H1 (cell line): ENCODE measurements at regions not wholly inside any gene's neighbourhood (a gene's known extent, or its start where the extent isn't known, plus 50 kb on each side); places are given as distances from the start of the nearest gene placed in this dataset.

Source experiments
- CREB1 ChIP-seq: IDR thresholded peaks from 2 replicates; pipeline ENCODE4 v1.6.1; 2012; ENCODE audit warnings: inconsistent platforms
- CTCF ChIP-seq, 3 experiments: IDR thresholded peaks; 1 replicate in 2 of 3; 2 replicates in 1 of 3; pipeline versions ENCODE4 v1.5.1 to v1.6.1; 2011; ENCODE audit warnings: low read length in 3 of 3, mild to moderate bottlenecking in 3 of 3, inconsistent platforms in 2 of 3, low read depth in 1 of 3, moderate library complexity in 1 of 3; ENCODE audit not compliant: insufficient read depth in 1 of 3; ENCODE audit errors: control extremely low read depth in 1 of 3
- EZH2 ChIP-seq: fragments of 200-600 bp; sonication (generic); IDR thresholded peaks from 2 replicates; pipeline ENCODE4 v1.7.1; 2012; ENCODE audit warnings: low read depth, mild to moderate bottlenecking, moderate library complexity, low read length, inconsistent platforms; ENCODE audit not compliant: severe bottlenecking
- KDM4A ChIP-seq: IDR thresholded peaks from one replicate; pipeline ENCODE4 v1.7.1; 2012; ENCODE audit warnings: low read depth, mild to moderate bottlenecking, moderate library complexity, low read length, inconsistent platforms; ENCODE audit not compliant: severe bottlenecking
- POLR2A ChIP-seq, 2 experiments: IDR thresholded peaks; 1 replicate in 1 of 2; 2 replicates in 1 of 2; pipeline ENCODE4 v1.6.1; 2011; ENCODE audit warnings: low read depth in 2 of 2, low read length in 2 of 2, mild to moderate bottlenecking in 2 of 2; ENCODE audit errors: control extremely low read depth in 1 of 2
- POLR2AphosphoS5 ChIP-seq: IDR thresholded peaks from 2 replicates; pipeline ENCODE4 v1.6.1; 2011; ENCODE audit warnings: low read depth, low read length
- RAD21 ChIP-seq, 2 experiments: IDR thresholded peaks in 1 of 2; conservative IDR thresholded peaks in 1 of 2; 2 replicates each; pipeline ENCODE4 v1.6.1; 2011; ENCODE audit warnings: low read depth in 2 of 2, low read length in 2 of 2, improper control_type of control experiment in 1 of 2, inconsistent platforms in 1 of 2, mild to moderate bottlenecking in 1 of 2, moderate library complexity in 1 of 2
- SUZ12 ChIP-seq: fragments of 200-600 bp; sonication (generic); IDR thresholded peaks from 2 replicates; pipeline ENCODE4 v1.6.1; 2012; ENCODE audit warnings: mild to moderate bottlenecking, inconsistent platforms, low read length, moderate library complexity, mixed read lengths
- YY1 ChIP-seq: IDR thresholded peaks from 2 replicates; pipeline ENCODE4 v1.6.1; 2011; ENCODE audit warnings: low read depth, mild to moderate bottlenecking, low read length
- ZNF274 ChIP-seq: IDR thresholded peaks from 2 replicates; pipeline ENCODE4 v1.7.0; 2012; ENCODE audit warnings: low read length, borderline replicate concordance; ENCODE audit errors: extremely low read depth

GRCh38 chr14:49362916-49363315 lies 223.3 kb downstream of the RPS29 start:
- TF ChIP-seq ZNF274, result no peak
- no peak for TF ChIP-seq CTCF (IDR thresholded peaks at IDR 0.05; ENCODE audit: control extremely low read depth in 1 of 3, insufficient read depth in 1 of 3, low read depth in 1 of 3, low read length in 3 of 3)
- TF ChIP-seq KDM4A, result no peak
- TF ChIP-seq POLR2A (IDR thresholded peaks at IDR 0.05; ENCODE audit: control extremely low read depth in 1 of 2, low read depth in 2 of 2, low read length in 2 of 2), result no peak
- TF ChIP-seq YY1, result no peak
- no peak for TF ChIP-seq EZH2
- no peak for TF ChIP-seq CREB1
- TF ChIP-seq POLR2AphosphoS5, result no peak
- TF ChIP-seq RAD21 (IDR thresholded peaks at IDR 0.05 in 1 of 2, conservative IDR thresholded peaks at IDR 0.05 in 1 of 2; ENCODE audit: low read depth in 2 of 2, low read length in 2 of 2), result no peak
- no peak for TF ChIP-seq SUZ12
